ENCODE measurements at regions not wholly inside any gene's neighbourhood (a gene's known extent, or its start where the extent isn't known, plus 50 kb on each side); places are given as distances from the start of the nearest gene placed in this dataset.

- no peaks in the 10 kb centered on the region for H3K9me3 Mint-ChIP-seq (ENCODE audit: unreplicated experiment)
- no peak for DNase-seq
- H3K4me3 Mint-ChIP-seq (ENCODE audit: unreplicated experiment), result no peak overlapping the region
- H3K27me3 Mint-ChIP-seq (ENCODE audit: unreplicated experiment), result no peaks in the 10 kb centered on the region
- no peak overlapping the region for H3K27ac Mint-ChIP-seq (ENCODE audit: unreplicated experiment)
- H3K36me3 Mint-ChIP-seq (ENCODE audit: unreplicated experiment), result no peaks in the 10 kb centered on the region
- no peak for TF ChIP-seq CTCF (IDR thresholded peaks at IDR 0.05; ENCODE audit: partially characterized antibody, unreplicated experiment)
- no peaks in the 10 kb centered on the region for H3K4me1 Mint-ChIP-seq (ENCODE audit: low read depth, unreplicated experiment)
These were observed 1055.9 kb downstream of the NR2F1-AS1 start for GRCh38 chr5:92525131-92525530.

- Mint-ChIP-seq H3K4me3 (ENCODE audit: unreplicated experiment) (no peak overlapping the region), H3K27ac (ENCODE audit: unreplicated experiment) (no peak overlapping the region)
- TF ChIP-seq CTCF (IDR thresholded peaks at IDR 0.05; ENCODE audit: partially characterized antibody, unreplicated experiment), result no peak
These were observed 1061.0 kb downstream of the NR2F1-AS1 start for GRCh38 chr5:92519811-92520632.

GRCh38 chr5:92518318-92518904, 1062.6 kb downstream of the NR2F1-AS1 start:
- DNase-seq, result no peak
- H3K4me1 Mint-ChIP-seq (ENCODE audit: low read depth, unreplicated experiment), result no peaks in the 10 kb centered on the region

More at GRCh38 chr5:92519811-92520632, 1061.0 kb downstream of the NR2F1-AS1 start:
- Mint-ChIP-seq H3K4me1 (ENCODE audit: low read depth, unreplicated experiment) (no peaks in the 10 kb centered on the region), H3K36me3 (ENCODE audit: unreplicated experiment) (no peaks in the 10 kb centered on the region), H3K27me3 (ENCODE audit: unreplicated experiment) (no peaks in the 10 kb centered on the region), H3K9me3 (ENCODE audit: unreplicated experiment) (no peaks in the 10 kb centered on the region)
- no peak for DNase-seq

GRCh38 chr5:92514896-92515295, 1066.1 kb downstream of the NR2F1-AS1 start:
- H3K27ac Mint-ChIP-seq (ENCODE audit: unreplicated experiment), result no peak overlapping the region

More at GRCh38 chr5:92518318-92518904, 1062.6 kb downstream of the NR2F1-AS1 start:
- peak; percentile 79 for TF ChIP-seq CTCF (IDR thresholded peaks at IDR 0.05; ENCODE audit: partially characterized antibody, unreplicated experiment)
- H3K36me3 Mint-ChIP-seq (ENCODE audit: unreplicated experiment), result no peaks in the 10 kb centered on the region
- H3K9me3 Mint-ChIP-seq (ENCODE audit: unreplicated experiment), result no peaks in the 10 kb centered on the region
- H3K27ac Mint-ChIP-seq (ENCODE audit: unreplicated experiment), result no peak overlapping the region
- H3K4me3 Mint-ChIP-seq (ENCODE audit: unreplicated experiment), result no peak overlapping the region
- H3K27me3 Mint-ChIP-seq (ENCODE audit: unreplicated experiment), result no peaks in the 10 kb centered on the region

More at GRCh38 chr5:92514896-92515295, 1066.1 kb downstream of the NR2F1-AS1 start:
- no peak for DNase-seq
- peaks cover 9% of the 10 kb centered on the region for H3K36me3 Mint-ChIP-seq (ENCODE audit: unreplicated experiment)
- H3K4me1 Mint-ChIP-seq (ENCODE audit: low read depth, unreplicated experiment), result no peaks in the 10 kb centered on the region
- H3K4me3 Mint-ChIP-seq (ENCODE audit: unreplicated experiment), result no peak overlapping the region
- no peaks in the 10 kb centered on the region for H3K9me3 Mint-ChIP-seq (ENCODE audit: unreplicated experiment)
- H3K27me3 Mint-ChIP-seq (ENCODE audit: unreplicated experiment), result no peaks in the 10 kb centered on the region
- no peak for TF ChIP-seq CTCF (IDR thresholded peaks at IDR 0.05; ENCODE audit: partially characterized antibody, unreplicated experiment)

Measured in glutamatergic neuron (in vitro differentiated cells).